GM21576 (cell line): ENCODE measurements at regions not wholly inside any gene's neighbourhood (a gene's known extent, or its start where the extent isn't known, plus 50 kb on each side); places are given as distances from the start of the nearest gene placed in this dataset.

Experiments
- ATAC-seq: cut with Tn5 transposase; IDR thresholded peaks from one replicate; pipeline ENCODE4 v1.9.1; 2021; ENCODE audit warnings: mild to moderate bottlenecking, moderate library complexity; ENCODE audit not compliant: unreplicated experiment

DNA sequence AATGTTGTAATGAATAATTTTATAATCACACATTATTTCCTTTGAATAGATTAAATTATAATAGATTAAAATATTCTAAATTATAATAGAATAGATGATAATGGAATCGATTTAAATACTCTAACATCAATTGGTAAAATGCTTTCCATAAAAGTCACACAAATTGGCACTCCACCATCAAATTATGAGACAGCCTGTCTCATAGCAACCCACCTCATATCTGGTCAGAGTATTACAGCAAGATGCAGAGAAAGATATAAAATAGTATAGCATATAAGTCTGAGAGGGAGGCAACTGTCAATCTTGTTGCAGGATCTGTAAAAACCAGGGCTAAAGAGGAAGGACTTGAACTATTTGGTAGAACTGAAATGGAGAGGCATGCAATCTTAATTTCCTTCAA is 98.4 kb upstream of the NCKAP5 start:
- ATAC-seq = no peak

GRCh38 chr2:133667085-133667484 is 98.8 kb upstream of the NCKAP5 start:
- no peak for ATAC-seq

- no peak for ATAC-seq
These were observed 99.7 kb upstream of the NCKAP5 start for GRCh38 chr2:133667968-133668367.

DNA sequence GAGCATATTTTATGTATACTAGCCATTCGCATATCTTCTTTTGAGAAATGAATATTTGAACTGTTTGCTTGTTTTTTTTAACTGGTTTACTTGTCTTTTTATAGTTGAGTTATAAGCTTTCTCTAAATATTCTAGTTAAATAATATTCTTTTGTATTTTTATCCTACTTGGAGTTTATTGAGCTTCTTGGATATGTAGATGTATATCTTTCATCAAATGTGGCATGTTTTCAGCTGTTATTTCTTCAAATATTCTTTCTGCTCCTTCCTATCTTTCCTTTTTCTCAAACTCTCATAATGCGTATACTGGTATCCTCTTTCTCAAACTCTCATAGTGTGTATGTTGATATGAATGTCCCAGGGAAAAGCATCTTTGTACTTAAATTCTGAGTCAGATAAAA is 100.3 kb upstream of the NCKAP5 start:
- ATAC-seq = no peak

- ATAC-seq = no peak
These were observed 105.1 kb upstream of the NCKAP5 start for GRCh38 chr2:133673305-133673905.

DNA sequence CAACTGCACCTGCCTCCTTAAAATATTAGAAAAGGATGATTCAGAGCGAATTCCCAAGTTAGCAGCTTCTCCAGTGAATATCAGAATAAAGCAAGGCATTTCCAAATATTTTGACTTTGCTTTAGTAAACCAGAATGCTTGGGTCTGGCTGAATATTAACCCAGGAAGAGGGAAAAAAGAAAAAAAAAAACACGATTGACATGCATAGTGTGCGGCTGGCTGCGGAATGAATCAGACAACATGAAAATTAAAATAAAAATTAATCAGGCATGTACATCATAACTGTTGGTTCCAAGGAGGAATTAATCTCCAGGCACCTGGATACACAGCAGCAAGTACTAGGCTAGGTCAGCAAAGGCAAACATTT is 105.8 kb upstream of the NCKAP5 start:
- no peak for ATAC-seq

- no peak for ATAC-seq
These were observed 106.4 kb upstream of the NCKAP5 start for GRCh38 chr2:133674433-133675331.

DNA sequence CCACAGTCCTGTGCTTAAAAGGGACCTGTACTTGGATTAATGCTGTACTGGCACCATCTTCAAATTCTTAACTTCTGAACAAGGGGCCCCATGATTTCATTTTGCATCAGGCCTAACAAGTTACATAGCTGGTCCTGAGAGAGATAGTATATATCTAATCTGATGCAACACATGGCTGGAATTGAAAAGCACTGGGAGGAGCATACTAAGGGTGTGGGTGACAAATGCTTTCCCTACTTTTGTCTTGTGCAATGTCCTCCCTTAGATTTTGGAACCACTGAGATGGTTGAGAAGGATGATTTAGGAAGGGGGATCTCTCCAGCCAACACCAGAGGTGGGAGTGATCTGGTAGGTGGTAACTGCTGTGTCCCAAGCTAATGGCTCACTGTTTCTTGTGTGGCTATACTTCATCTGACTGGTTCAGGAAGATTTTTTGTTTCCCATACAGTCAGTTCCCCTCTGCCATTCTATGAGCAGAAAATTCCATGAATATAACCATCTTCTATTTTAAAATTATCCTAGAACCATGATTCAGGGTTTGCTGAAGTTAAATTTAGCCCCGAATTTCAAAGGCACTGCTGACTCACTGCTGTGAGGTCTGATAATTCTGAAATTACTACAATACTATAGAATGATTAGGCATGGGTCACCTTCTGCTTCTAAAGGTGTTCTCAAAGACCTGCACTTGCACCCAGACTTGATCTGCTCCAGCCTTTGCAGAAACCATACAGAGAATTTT is 108.3 kb upstream of the NCKAP5 start:
- no peak for ATAC-seq

GRCh38 chr2:133680343-133681049 is 112.2 kb upstream of the NCKAP5 start:
- ATAC-seq = no peak

GRCh38 chr2:133682347-133682746 is 114.1 kb upstream of the NCKAP5 start:
- ATAC-seq = no peak

DNA sequence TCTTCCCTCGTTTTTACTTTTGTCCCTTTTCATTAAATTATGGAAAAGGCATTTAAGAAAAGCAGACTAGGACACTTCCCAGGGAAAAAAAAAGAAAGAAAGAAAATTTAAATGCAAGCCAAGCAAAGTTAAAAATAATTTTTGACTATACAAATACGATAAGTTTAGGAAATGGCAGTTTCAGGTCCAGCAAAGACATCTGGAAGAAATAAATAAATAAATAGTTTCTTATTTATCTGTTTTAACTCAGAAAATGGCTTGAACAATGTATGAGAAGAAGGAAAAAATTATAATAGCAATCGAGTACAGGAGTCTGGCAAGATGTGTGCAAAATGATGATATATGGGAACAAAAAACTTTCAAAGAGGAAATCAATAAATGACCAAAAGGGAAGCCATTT is 114.6 kb upstream of the NCKAP5 start:
- no peak for ATAC-seq

DNA sequence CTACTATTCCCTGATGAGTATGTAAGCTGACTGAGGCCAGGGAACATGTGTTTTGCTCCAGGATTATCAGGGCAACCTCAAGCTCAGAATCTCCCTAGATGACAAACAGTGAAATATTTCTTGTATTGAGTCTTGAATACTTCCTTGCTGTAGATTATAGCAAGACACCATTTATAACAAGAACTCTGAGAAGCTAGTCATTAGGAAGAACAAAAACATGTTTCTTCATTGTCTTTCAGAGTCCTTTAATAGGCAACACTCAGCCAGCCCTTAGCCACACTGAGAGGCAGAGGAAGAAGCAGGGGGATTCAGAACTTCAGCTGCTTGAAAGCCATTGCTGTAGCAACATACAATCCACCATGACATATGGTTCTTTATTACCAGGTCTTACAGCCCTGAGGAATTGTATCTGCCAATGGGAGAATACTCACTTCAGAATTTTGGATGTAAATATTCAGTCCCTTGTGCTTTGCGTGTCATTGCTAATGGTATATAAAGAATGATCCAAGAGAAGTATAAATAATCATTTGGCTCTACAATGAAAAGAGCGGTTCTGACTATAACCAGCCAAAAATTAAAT is 117.5 kb upstream of the NCKAP5 start:
- ATAC-seq = no peak

GRCh38 chr2:133690780-133691179 is 122.5 kb upstream of the NCKAP5 start:
- no peak for ATAC-seq

GRCh38 chr2:133691336-133691735 is 123.1 kb upstream of the NCKAP5 start:
- no peak for ATAC-seq

DNA sequence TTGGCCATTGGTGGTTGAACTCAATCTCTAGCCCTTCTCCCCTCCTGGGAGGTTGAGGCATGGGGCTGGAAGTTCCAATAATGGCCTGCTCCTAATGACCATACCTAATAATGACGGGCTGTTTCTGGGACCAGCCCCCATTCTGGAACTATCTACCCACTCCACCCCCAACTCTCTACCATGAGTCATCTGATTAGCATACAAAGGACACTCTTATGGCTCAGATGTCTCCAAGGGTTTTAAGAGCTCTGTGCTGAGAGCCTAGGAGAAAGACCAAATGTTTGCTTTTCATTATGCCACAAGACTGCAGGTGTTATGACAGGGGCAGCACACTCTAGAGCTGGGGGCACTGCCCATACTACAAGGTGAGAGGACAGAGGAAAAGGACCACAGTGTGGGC is 137.0 kb upstream of the NCKAP5 start:
- ATAC-seq = no peak

DNA sequence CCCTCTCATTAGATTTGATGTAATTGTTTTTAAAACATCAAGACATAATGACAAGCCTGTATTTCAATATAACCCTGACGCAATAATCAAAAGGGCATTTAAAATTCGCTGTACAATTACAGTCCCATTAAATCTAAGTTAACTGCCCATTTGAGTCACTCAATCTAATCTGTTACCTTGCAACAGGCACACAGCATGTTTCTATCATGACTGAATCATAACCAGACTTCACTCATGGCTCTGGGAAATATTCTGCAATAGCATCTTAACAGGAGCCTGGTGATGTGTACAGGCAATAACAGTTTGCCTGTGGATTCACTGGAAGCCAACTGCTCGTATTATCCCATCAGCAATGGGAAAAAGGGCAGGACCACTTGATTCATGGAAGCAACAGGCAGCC is 142.3 kb upstream of the NCKAP5 start:
- no peak for ATAC-seq

GRCh38 chr2:133711201-133711600 is 142.9 kb upstream of the NCKAP5 start:
- no peak for ATAC-seq

DNA sequence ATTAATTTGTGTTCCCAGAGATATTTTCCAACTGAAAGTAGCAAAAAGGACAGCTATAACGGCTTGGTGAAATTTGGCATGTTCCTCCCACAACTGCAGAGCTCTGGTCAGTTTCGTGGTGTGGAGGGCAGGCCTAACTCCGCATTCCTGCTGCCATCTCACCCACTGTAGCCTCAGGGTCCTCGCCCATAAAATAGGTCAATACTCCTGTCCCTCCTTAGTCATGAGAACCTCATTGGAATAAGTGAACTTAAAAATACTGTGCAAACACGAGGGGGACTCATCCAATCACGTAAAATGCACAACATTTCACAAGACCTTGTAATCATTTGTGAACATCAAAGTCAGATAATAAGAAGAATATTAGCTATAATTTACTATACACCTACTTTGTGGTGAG is 143.5 kb upstream of the NCKAP5 start:
- no peak for ATAC-seq

DNA sequence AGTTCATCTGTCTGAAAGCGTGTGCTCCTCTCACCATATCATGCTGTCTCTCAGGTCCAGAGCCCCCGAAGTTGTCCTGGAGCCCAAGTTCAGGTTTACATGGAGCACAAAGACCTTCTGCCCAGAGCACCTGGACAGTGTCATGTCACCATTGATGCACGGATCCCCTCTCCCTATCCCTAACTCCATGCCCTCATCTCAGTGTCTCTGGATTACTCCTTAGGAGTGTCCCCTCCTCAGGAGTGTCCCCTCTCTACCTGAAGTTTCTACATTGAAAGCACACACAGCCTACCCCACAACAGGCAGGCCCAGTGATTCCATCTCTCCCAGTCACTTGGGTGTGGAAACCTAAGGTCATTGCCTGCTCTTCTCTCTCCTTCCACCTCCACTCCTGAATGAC is 144.1 kb upstream of the NCKAP5 start:
- ATAC-seq = no peak

DNA sequence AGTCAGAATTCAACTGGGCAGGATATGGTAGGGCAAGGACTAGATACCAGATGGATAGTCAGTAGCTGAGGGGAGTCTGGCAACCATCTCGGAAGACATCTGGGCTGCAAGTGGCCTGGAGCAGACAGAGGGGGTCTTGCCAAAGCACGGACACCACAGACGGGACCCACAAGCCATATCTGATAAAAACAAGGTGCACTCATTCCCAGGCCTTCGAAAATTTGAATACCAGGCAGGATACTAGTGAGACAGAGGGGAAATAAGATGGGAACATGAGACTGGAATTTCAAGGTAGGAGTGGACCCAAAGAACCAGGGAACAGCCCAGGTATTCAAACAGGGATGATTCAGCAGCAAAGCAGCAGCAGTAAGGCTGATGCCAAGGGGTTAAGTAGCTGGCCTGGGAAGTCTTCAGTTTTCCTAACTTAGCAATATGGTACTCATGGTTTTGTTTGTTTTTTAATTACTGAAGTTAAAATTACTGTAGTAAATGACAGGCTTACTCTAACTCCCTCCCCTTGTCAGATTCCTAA is 144.9 kb upstream of the NCKAP5 start:
- ATAC-seq = no peak

DNA sequence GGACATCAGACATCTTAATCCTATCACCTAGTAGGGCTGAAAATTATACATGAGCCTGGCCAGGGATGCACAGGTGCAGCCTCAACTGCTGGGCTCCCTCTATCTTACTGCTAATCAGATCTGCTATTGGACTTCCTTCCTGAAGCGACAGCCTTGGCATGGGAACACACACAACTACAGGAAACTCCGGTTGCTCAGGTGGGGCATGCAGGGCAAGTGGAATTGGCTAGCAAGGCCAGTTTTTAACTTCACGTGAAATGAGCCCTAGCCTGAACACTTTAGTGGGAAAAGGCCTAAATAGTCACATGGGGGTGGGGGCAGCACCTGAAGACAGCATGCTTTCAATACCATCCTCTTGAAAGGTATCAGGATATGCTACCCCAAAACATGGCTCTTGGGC is 147.9 kb upstream of the NCKAP5 start:
- no peak for ATAC-seq
